GM12873 (cell line): ENCODE measurements at regions not wholly inside any gene's neighbourhood (a gene's known extent, or its start where the extent isn't known, plus 50 kb on each side); places are given as distances from the start of the nearest gene placed in this dataset.

ENCODE experiments used
- TF ChIP-seq, protein P1 (sequence below): IDR thresholded peaks from 2 replicates; pipeline ENCODE4 v1.5.1; 2012; ENCODE audit warnings: low read depth, mild to moderate bottlenecking, moderate library complexity, low read length, control low read depth; ENCODE audit not compliant: insufficient read depth; ENCODE audit errors: missing control alignments

DNA sequence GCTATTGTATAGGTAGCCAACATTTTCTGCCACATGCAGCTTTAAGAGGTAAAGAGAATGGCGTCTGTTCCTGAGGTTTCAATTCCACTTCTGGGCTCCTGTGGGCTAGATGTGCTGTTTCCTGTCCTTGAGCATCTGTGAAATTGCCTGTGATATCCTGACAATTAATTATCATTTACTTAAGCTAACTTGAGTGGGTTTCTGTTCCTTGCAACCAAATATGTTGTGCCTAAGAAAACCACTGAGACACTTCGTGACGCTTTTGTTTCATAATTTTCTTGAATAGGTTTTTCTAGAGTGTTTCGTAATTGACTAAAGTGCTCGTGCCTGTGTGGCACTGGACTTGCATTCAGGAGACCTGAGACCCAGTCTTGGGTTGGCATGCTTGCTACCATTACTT is 127.3 kb upstream of the POU3F1 start:
- TF ChIP-seq, protein P1, sequence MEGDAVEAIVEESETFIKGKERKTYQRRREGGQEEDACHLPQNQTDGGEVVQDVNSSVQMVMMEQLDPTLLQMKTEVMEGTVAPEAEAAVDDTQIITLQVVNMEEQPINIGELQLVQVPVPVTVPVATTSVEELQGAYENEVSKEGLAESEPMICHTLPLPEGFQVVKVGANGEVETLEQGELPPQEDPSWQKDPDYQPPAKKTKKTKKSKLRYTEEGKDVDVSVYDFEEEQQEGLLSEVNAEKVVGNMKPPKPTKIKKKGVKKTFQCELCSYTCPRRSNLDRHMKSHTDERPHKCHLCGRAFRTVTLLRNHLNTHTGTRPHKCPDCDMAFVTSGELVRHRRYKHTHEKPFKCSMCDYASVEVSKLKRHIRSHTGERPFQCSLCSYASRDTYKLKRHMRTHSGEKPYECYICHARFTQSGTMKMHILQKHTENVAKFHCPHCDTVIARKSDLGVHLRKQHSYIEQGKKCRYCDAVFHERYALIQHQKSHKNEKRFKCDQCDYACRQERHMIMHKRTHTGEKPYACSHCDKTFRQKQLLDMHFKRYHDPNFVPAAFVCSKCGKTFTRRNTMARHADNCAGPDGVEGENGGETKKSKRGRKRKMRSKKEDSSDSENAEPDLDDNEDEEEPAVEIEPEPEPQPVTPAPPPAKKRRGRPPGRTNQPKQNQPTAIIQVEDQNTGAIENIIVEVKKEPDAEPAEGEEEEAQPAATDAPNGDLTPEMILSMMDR = no peak

DNA sequence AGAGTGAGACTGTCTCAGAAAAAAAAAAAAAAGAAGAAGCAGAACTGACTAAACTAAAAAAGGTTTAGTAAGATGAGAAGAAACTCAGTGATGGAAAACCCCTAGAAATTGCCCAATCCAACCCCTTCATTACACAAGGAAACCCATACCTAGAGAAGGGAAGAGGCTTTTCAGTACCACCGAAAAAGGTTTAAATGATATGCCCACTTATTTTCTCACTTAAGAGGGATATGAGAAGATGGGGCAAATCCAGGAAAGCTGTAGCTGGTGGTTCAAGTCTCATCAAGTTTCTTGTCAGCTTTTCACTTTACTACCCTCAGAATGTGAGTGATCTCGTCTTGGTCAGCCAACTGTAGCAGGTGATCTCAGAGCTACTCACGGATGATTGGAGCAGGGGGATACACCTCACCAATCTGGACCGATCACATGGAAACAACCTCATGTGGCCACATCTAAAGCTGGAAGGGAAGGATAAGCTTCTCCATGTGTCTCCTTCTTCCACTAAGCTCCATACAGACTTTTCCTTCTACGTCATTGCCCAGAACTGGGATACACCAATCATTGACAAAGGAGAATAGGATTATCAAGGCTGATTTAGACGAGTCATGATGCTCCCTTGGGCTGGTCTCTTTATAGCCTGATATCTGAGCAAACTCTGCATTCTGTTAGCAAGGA is 126.7 kb upstream of the POU3F1 start:
- TF ChIP-seq, protein P1 = no peak

DNA sequence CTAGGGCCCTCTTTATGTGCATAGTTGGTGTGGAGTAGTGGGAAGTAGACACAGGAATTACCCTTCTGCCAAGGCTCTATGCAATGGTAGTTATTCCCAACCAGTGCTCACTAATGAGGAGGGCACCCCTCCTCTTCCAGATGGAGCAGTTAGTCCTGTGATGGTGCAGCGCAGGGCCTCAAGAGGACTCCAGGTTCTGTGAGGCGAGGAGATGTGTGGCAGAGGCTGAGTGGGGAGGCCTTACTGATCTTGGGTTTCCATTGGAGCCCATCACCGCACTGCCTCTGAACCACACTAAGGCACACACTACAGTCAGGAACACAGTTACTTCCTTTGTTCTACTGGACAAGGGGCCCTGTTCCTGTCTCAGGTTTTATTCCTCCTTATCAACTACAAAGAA is 122.5 kb upstream of the POU3F1 start:
- TF ChIP-seq, protein P1 = no peak

DNA sequence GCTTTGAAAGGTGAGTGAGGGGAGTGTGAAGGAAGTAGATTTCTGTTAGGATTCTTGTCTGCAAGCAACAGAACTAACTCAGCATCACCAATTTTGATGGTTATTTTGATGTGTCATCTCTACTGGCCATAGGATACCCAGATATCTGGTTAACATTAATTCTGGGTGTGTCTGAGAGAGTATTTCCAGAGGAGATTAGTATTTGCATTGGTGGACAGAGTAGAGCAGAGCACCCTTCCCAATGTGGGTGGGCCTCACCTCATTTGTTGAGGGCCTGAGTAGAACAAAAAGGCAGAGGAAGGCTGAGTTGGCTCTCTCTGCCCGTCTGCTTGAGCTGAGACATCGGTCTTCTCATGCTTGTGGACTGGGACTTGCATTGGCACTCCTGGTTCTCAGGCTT is 121.8 kb upstream of the POU3F1 start:
- TF ChIP-seq, protein P1 = no peak

DNA sequence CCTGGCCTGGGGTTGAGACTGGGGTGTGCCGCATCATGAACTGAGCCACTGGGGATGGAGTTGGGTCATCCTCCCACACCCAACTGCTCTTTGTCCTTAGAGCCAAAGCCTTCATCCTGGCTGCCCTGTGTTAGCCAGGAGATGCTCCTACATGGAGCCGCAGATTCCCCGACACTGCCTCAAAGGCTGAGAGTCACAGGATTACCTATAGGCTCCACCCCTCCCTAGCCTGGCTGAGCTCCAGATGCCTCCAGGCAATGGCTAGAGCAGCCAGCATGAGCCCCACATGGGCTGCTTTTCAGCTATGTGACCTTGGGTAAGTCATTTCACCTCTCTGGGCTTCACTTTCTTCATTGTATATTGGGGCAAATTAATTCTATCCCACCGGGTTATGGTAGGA is 119.9 kb upstream of the POU3F1 start:
- TF ChIP-seq, protein P1 = no peak

DNA sequence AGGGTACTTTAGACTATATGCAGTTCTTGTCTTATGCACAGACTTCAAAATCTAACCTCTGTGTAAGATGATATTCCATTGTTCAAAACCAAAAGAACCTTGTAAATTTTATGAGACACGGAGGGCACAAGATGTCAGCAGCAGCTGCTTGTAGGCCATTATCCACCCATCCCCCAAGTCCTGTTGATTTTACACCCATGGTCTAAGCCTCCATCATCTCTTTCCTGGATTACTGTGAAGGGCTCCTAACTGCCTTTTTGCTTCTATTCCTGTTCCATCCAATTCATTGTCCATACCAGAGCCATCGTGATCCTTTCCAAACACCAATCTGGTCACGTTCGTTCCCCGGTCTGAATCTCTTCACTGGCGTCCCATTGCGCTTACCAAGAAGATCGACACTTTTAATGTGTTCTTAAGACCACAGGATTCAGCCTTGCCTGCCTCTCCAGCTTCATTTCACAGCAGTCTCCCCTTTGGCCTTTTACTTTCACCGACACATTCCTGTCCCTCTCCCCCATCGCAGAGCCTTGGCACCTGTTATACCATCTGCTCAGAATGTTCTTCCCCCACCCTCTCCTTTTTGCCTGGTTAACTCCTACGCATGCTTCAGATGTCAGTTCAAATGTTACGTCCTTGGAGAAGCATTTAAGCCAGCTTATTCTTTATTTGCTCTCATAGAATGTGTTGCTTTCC is 107.3 kb upstream of the POU3F1 start:
- TF ChIP-seq, protein P1 = no peak

DNA sequence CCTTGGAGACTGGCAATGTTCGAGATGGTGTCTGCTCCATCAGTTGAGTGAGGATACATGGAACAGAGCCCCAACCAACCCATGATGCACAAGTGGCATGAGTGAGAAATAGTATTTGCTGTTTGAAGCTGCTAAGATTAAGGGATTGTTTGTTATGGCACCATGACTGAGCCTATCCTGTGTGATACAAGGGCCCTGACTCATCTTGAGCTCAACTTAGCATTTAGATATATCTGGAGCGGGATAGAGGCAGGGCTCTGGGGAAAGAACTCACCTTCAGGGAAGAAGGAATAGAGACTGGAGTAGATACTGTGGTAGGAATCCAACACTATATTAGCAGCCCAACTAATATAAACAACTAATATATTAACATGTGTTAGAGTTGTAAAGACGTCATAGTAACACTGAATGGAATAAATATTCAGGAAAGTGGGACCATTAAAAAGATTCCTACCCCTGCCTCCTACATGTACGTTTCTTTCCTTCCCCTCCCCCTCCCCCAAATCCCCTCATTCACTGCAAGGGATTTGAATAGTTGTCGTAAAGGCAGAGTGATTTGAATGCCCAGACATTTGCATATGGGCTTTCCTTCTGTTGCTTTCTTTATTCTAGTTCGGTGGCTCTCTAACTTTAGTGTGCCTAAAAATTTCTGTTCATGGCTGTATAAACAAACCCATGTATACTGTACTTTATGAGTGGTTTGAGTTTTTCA is 106.6 kb upstream of the POU3F1 start:
- TF ChIP-seq, protein P1 = no peak
